RPMI8226 (cell line): ENCODE measurements at regions not wholly inside any gene's neighbourhood (a gene's known extent, or its start where the extent isn't known, plus 50 kb on each side); places are given as distances from the start of the nearest gene placed in this dataset.

ENCODE experiments used
- DNase-seq: peaks from one replicate; pipeline ENCODE4 v3.0.0-alpha.2; 2015

- DNase-seq = no peak
Observed at GRCh38 chr11:15859411-15859810, 496.9 kb downstream of the SOX6 start.

DNA sequence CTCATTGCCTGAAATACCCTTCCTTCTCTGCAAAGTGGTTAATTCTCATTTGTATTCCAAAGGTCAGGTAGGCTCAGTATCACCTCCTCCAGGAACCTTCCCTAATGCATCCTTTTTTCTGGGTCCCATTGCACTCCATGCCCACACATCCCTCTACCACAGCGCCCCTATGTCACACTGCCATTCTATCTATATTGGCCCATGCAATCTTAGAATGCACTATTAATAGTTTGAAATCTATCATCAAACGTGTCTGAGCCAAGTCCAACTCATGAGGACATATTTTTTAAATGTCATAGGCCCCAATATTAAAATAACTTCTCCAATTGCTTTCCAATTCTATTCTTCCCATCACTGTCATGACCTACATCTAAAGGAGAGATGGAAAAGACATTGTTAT is 495.1 kb downstream of the SOX6 start:
- DNase-seq = no peak

- DNase-seq = no peak
Observed at GRCh38 chr11:15863411-15863810, 492.9 kb downstream of the SOX6 start.

GRCh38 chr11:15864026-15864805 is 492.1 kb downstream of the SOX6 start:
- DNase-seq = no peak

- DNase-seq = no peak
Observed at GRCh38 chr11:15865212-15865987, 490.9 kb downstream of the SOX6 start.

GRCh38 chr11:15867871-15868270 is 488.5 kb downstream of the SOX6 start:
- DNase-seq = no peak

DNA sequence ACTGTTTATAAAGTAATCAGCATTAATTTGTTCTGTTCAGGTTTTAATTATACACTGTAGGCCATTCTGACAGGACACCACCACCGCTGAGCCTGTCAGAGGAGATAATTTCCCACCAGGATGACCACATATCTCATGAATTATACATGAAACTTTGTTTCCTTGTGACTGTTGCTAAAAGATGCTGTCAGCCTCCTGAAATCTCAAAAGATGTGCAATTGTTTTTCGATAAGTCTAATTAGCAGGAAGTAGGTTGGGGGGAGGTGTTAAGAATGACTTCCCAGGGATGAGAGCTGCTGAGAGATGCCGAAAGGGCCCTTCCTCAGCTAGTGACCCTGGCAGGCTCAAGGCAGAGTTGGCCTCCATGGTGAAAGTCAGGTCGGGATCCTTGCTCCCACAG is 485.4 kb downstream of the SOX6 start:
- no peak for DNase-seq

- no peak for DNase-seq
Observed at GRCh38 chr11:15871904-15872626, 484.3 kb downstream of the SOX6 start.

DNA sequence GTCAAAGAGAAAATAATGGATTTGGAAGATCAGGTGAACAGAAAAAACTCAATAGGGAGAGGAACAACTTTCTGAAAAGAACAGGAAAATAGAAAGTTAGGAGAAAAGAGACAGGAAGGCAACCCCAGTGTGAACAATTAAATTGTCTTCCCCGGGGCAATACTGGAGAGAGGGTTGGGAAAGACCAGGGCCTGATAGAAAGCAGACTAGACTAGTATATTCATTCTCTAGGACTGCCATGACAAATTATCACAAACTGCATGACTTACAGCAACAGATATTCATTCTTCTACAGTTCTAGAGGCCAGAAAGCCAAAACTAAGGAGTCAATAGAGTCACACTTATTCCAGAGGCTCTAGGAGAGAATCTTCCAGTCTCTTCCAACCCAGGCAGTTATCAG is 482.8 kb downstream of the SOX6 start:
- DNase-seq = no peak

DNA sequence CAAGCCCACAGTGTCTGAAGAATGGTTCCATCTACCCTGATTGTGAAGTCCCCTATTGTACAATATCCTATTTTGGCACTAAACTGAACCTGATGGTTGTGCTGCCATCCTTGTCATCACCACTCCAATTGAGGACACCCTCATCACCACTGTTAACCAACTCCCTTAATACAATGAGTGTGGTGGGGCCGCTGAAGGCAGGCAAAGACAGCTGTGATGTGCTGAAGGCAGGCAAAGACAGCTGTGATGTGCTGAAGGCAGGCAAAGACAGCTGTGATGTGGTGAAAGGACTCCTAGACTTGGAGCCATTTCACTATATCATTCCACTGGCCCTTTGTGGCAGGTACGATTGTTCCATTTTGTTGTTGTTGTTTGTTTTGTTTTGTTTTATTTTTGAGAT is 481.6 kb downstream of the SOX6 start:
- DNase-seq = no peak

DNA sequence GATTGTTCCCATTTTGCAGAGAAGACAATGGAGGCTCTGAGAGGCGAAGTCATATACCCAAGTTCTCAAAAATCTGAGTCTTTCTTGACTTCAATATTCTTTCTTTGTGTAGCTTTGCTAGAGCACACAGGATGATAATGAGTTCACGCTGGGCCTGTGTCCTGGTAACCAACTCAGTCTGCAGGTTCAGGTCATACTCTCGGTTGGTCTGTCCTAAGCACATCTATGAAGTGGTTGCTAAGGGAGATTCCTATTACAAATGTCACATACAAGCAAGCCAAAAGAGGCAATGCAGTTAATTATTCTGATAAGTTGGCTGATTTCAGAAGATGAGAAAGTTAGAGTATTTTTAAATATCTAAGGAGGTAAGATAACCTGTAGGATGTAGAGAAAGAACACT is 481.0 kb downstream of the SOX6 start:
- DNase-seq = no peak

- no peak for DNase-seq
Observed at GRCh38 chr11:15875943-15876342, 480.4 kb downstream of the SOX6 start.

DNA sequence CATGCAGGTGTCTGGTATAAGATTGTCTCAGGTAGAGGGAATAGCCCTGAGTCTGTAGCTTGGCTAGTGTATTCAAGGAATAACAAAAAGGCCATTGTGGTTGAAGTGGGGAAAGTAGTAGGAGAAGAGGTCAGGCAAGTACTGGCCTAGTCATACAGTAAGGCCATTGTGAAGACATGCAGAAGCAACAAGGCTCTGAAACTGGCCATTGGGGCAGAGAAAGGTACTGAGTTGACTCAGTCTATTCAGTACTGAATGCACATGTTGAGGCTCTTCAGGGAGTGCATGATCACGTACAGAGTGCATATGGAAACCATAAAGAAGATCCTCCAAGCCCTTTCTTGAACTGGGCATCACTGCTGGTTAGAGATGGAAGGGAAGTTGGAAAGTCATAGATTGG is 477.6 kb downstream of the SOX6 start:
- no peak for DNase-seq

- no peak for DNase-seq
Observed at GRCh38 chr11:15880291-15880690, 476.1 kb downstream of the SOX6 start.

DNA sequence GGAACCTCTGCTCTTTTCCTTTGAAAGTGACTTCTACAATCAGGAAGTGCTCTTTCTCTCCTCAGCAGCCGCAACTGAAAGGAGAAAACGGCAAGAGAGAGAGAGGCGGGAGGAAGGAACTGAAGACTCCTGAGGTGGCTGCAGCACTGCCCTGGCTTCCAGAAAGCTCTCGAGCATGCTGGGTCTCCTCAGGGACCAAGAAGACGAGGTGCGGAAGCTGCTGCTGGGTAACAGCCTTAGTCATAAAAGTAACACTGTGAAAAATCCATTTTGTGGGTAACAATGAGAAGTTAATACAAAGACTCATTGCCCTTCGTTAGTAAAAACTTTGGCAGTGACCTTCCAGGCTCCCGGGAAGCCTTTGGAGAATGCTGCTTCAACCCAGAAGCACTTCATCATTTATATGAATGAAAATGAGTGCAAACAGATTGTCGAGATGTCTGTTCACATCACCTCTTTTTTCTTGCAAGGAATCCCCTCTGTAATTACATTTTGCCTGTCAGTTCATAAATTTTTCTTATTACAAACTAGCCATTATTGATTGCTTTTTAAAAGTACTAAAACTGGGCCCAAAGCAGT is 473.4 kb downstream of the SOX6 start:
- DNase-seq = no peak

GRCh38 chr11:15883455-15883920 is 472.9 kb downstream of the SOX6 start:
- DNase-seq = no peak

GRCh38 chr11:15884141-15884540 is 472.2 kb downstream of the SOX6 start:
- DNase-seq = no peak

DNA sequence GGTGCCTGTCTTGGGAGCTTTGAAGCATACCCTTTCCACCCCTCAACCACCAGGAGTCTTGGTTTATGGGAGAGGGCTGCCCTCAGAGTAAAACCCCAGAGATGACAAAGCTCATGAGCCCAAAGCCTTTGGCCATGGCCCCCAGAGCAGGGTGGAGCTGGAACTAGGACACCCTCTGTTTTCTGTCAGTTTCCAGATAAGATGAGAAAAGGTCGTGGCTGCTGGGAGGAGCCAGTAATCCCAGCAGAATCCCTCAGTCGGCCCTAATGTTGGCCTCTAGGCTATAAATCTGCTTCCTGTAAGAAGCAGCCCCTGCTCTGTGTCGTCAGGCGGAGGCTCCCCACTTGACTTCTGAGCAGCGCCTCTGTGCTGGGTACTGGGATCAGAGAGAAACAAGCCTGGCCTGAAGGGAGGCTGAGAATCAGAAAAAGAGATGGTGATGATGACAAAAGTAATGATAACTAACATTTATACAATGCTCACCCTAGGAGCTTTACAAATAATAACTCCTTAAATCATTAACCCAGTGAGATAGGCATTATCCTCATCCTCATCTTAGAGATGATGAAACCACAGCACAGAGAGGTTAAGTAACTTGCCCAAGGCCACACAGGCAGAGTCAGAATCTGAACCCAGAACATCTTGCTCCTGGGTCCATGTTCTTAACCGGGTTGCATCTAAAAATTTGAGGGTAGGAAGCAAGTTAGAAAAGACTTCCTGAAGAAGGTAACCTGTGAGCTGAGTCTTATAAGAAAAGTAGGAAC is 471.4 kb downstream of the SOX6 start:
- DNase-seq = no peak

GRCh38 chr11:15885854-15886253 is 470.5 kb downstream of the SOX6 start:
- DNase-seq = no peak

- no peak for DNase-seq
Observed at GRCh38 chr11:15886299-15886698, 470.0 kb downstream of the SOX6 start.

GRCh38 chr11:15886866-15887265 is 469.5 kb downstream of the SOX6 start:
- no peak for DNase-seq

- no peak for DNase-seq
Observed at GRCh38 chr11:15888556-15889345, 467.6 kb downstream of the SOX6 start.
